Immature natural killer cell (primary cell): ENCODE measurements at regions not wholly inside any gene's neighbourhood (a gene's known extent, or its start where the extent isn't known, plus 50 kb on each side); places are given as distances from the start of the nearest gene placed in this dataset.
"Not testable (repeated sequence)": the region's sequence is repeated elsewhere in the genome, so short reads cannot be mapped to it uniquely, and the experiment has no call there.

Source experiments
- DNase-seq, 3 donors: peaks; one replicate each; pipeline ENCODE4 v3.0.0; 2022; ENCODE audit warnings: mixed read lengths in 1 of 3
- H3K27ac Mint-ChIP-seq, 6 donors: one replicate each; pipeline ENCODE4 v1.8.0; 2020; ENCODE audit warnings: mixed read lengths in 6 of 6, mild to moderate bottlenecking in 5 of 6, inconsistent platforms in 4 of 6, moderate library complexity in 3 of 6
- H3K27me3 Mint-ChIP-seq, 3 donors: one replicate each; pipeline ENCODE4 v1.8.0; 2020 to 2021; ENCODE audit warnings: low read depth in 3 of 3, mild to moderate bottlenecking in 3 of 3, mixed read lengths in 3 of 3, moderate library complexity in 3 of 3, inconsistent platforms in 1 of 3
- H3K36me3 Mint-ChIP-seq, 3 donors: one replicate each; pipeline ENCODE4 v1.8.0; 2020; ENCODE audit warnings: mixed read lengths in 3 of 3, inconsistent platforms in 2 of 3, mild to moderate bottlenecking in 2 of 3
- H3K4me1 Mint-ChIP-seq, 2 donors: one replicate each; pipeline ENCODE4 v1.8.0; 2020; ENCODE audit warnings: inconsistent platforms in 2 of 2, mild to moderate bottlenecking in 2 of 2, mixed read lengths in 2 of 2, moderate library complexity in 1 of 2
- H3K4me3 Mint-ChIP-seq, 5 donors: one replicate each; pipeline ENCODE4 v1.8.0; 2020; ENCODE audit warnings: mild to moderate bottlenecking in 5 of 5, mixed read lengths in 5 of 5, inconsistent platforms in 3 of 5, moderate library complexity in 3 of 5
- H3K9me3 Mint-ChIP-seq, 6 donors: one replicate each; pipeline ENCODE4 v1.8.0; 2020; ENCODE audit warnings: mild to moderate bottlenecking in 6 of 6, mixed read lengths in 6 of 6, inconsistent platforms in 4 of 6, moderate library complexity in 3 of 6

DNA sequence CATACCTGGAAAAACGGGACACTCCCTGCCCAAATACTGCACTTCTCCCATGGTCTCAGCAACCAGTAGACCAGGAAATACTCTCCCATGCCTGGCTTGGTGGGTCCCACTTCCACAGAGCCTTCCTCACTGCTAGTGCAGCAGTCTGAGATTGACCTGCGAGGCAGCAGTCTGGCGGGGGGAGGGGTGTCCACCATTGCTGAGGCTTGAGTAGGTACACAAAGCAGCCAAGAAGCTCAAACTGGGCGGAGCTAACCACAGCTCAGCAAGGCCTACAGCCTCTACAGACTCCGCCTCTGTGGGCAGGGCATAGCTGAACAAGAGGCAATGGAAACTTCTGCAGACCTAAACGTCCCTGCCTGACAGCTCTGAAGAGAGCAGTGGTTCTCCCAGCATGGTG lies 191.5 kb upstream of the FTMT start:
- Mint-ChIP-seq H3K27ac (no peak overlapping the region), H3K4me3 (no peak overlapping the region), H3K4me1 (no peaks in the 10 kb centered on the region), H3K27me3 (no peaks in the 10 kb centered on the region), H3K9me3 (peaks cover 7 to 57% (median 26%) of the 10 kb centered on the region in 6 donors), H3K36me3 (peaks cover 0 to 5% (median 0%) of the 10 kb centered on the region in 3 donors)
- DNase-seq = no peak

DNA sequence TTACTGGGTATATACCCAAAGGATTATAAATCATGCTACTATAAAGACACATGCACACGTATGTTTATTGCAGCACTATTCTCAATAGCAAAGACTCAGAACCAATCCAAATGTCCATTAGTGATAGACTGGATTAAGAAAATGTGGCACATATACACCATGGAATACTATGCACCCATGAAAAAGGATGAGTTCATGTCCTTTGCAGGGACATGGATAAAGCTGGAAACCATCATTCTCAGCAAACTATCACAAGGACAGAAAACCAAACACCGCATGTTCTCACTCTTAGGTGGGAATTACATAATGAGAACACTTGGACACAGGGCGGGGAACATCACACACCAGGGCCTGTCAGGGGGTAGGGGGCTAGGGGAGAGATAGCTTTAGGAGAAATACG lies 186.1 kb upstream of the FTMT start:
- not testable (repeated sequence) for DNase-seq, H3K27ac Mint-ChIP-seq, H3K27me3 Mint-ChIP-seq, H3K36me3 Mint-ChIP-seq, H3K4me3 Mint-ChIP-seq, H3K4me1 Mint-ChIP-seq
- H3K9me3 Mint-ChIP-seq = peaks cover 13 to 61% (median 29%) of the 10 kb centered on the region in 6 donors

DNA sequence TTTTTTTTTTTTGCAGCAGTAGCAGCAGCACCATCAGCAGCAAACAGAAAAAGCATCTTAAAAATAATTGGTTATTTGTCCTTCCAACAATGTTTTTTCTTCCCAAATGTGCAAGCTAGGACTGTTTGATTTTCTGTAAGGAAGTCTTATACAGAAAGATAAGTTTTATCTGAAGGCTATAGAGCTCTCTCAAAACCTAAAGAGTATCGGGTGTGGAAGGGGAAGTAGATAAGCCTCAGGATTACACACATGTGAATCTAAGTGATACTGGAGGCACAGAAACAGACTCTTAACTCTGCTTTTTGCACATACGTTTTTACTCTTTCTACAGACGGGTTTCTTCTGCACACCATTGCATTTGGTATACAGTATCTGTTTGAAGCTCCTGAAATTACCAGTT lies 184.4 kb upstream of the FTMT start:
- no peaks in the 10 kb centered on the region for H3K36me3 Mint-ChIP-seq
- peaks cover 11 to 44% (median 25%) of the 10 kb centered on the region in 6 donors for H3K9me3 Mint-ChIP-seq
- no peaks in the 10 kb centered on the region for H3K4me1 Mint-ChIP-seq
- H3K4me3 Mint-ChIP-seq = no peak overlapping the region
- H3K27me3 Mint-ChIP-seq = peaks cover 0 to 2% (median 0%) of the 10 kb centered on the region in 3 donors
- no peak overlapping the region for H3K27ac Mint-ChIP-seq
- DNase-seq = no peak

DNA sequence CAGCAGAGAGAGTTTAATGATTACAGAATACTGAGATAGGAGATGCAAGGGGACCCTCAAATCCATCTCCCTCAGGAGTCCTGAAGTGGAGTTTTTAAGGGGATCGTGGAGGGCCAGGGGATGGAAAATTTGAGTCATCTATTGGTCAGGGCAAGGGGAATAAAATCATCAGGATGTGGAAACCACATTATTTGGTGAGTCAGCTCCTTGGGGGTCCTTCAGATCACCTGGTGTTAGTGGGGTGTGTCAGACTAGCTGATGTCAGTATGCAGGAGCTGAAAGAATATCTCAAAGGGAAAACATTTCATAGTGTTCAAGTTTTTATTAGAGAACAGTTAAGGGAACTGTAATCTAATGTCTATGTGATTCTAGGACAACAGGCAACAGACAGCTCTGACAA lies 183.0 kb upstream of the FTMT start:
- Mint-ChIP-seq H3K27me3 (peaks cover 0 to 2% (median 0%) of the 10 kb centered on the region in 3 donors), H3K4me1 (no peaks in the 10 kb centered on the region), H3K36me3 (no peaks in the 10 kb centered on the region), H3K27ac (no peak overlapping the region), H3K9me3 (peaks cover 11 to 32% (median 19%) of the 10 kb centered on the region in 6 donors), H3K4me3 (no peak overlapping the region)
- no peak for DNase-seq

DNA sequence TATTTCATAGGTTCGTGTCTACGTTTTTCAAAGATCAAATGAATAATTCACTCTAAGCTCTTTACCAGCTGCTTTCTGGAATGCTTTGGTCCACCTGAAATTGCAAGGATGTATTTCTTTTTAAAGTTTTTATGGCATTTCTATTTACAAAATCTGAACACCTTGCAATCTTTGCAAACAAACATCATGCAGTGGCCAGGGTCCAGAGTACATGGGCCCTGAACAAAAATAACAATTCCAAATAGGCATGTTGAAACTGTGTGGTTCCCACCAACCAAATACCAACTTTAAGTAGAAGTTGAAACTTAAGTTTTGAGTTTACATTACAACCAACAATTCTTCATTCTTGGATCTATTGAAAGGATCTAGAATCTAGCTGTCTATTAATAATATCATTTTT lies 180.1 kb upstream of the FTMT start:
- Mint-ChIP-seq H3K4me3 (no peak overlapping the region), H3K27ac (no peak overlapping the region), H3K9me3 (peaks cover 4 to 28% (median 9%) of the 10 kb centered on the region in 6 donors), H3K36me3 (no peaks in the 10 kb centered on the region), H3K27me3 (peaks cover 0 to 2% (median 0%) of the 10 kb centered on the region in 3 donors), H3K4me1 (no peaks in the 10 kb centered on the region)
- DNase-seq = no peak

DNA sequence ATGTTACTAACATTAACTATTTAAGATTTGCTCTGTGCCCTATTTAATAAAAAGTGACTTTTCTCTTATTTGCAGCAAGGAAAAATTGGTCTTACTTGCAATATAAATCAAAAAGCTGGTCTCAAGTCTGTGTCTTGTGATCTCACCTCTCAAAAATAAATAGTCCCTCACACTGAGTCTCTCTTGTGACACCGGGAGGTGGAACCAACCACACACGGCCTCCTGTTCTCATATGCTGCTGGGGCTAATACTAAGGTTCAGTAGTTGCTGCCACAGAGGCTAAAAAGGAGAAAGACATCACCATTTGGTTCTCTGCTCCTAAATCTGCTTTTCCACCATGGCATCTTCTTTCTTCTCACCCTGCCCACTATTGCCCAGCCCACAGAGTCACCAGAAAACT lies 175.8 kb upstream of the FTMT start:
- no peak overlapping the region for H3K27ac Mint-ChIP-seq
- no peaks in the 10 kb centered on the region for H3K4me1 Mint-ChIP-seq
- DNase-seq = no peak
- no peak overlapping the region for H3K4me3 Mint-ChIP-seq
- no peaks in the 10 kb centered on the region for H3K27me3 Mint-ChIP-seq
- peaks cover 3 to 30% (median 12%) of the 10 kb centered on the region in 6 donors for H3K9me3 Mint-ChIP-seq
- peaks cover 0 to 4% (median 0%) of the 10 kb centered on the region in 3 donors for H3K36me3 Mint-ChIP-seq

DNA sequence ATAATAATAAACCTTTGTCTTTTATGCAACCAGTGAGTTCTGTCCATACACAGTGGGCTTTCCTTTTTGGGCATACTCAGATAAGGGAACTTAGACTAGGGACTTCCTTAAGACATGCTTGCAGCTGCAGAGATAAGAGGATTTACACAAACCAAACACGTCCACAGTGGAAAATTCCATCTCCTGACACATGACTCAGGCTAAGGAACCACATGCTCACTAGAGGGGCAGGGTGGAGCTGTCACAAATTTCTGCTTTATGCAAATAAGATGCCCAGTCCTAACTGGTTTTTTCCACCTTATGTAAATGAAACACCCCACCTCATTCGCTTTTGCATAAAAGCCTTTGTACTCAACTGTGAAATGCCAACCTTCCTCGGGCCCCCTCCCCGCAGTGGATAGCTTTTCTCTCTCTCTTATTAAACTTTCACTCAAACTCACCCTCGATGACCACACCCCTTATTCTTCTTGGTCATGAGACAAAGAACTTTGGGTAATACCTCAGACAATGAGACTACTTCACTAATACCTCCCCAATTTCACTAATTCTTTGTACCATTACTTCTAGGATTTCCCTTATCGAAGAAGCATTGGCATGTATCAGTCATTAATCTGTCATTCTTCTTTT lies 170.3 kb upstream of the FTMT start:
- Mint-ChIP-seq H3K9me3 (peaks cover 7 to 51% (median 20%) of the 10 kb centered on the region in 6 donors), H3K36me3 (peaks cover 0 to 4% (median 0%) of the 10 kb centered on the region in 3 donors), H3K4me3 (no peak overlapping the region), H3K4me1 (no peaks in the 10 kb centered on the region), H3K27ac (no peak overlapping the region), H3K27me3 (no peaks in the 10 kb centered on the region)
- no peak for DNase-seq

DNA sequence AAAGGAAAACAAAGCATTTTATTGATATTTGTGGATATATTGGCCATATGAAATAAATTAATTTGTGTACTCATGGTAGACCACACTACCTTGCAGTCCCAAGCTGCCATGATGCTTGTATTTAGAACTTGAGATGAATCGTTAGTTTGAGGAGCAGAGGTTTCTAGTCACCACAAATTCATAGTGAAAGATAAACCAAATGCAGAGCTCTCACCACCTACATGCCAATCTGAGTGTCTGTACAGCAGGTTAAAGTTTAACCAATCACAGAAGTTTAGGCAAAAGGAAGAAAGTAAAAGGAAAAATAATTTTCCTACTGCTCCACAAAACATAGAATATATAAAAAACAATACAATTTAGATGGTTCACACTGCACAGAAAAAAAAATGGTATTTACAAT lies 163.6 kb upstream of the FTMT start:
- Mint-ChIP-seq H3K4me3 (no peak overlapping the region), H3K27ac (no peak overlapping the region), H3K4me1 (no peaks in the 10 kb centered on the region), H3K27me3 (no peaks in the 10 kb centered on the region), H3K9me3 (peaks cover 8 to 34% (median 14%) of the 10 kb centered on the region in 6 donors), H3K36me3 (no peaks in the 10 kb centered on the region)
- no peak for DNase-seq

DNA sequence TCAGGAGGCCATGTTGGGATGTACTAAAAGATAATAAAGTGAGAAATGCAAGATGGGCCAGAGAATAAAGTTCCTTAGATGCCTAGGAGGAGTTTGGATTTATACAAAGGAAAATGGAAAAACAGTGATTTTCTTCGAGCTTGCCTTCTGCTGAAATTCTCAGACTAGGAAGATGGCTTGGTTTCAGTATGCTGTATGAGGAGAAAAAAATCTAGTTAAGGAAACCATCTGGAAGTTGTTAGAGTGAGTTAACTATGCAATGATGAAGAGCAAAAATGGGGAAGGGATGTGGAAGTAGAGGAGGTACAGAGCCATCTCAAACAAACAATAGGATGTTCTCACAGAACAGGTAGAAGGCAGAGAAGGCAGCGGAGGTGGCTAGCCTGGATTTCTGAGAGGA lies 162.9 kb upstream of the FTMT start:
- Mint-ChIP-seq H3K27ac (no peak overlapping the region), H3K4me3 (no peak overlapping the region)

DNA sequence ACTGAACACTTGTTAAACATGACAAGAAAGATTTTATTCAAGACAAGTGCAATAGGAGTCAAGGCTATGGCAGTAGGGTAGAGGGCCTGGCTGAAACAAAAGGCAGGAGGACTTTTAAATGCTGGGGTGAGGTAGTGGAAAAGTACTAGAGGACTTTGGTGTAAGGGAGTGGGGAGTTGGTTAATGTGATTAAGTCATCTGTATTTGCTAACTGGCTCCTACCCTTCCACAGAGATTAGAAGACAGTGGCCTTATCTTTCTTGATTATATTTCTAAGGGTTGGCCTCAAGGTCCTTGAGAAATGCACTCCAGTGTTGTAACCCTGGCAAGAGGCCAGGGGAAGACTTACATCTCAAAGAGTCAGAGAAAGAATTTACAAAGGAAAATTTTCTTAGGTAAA lies 160.2 kb upstream of the FTMT start:
- H3K27ac Mint-ChIP-seq = no peak overlapping the region
- H3K9me3 Mint-ChIP-seq = peaks cover 4 to 29% (median 14%) of the 10 kb centered on the region in 6 donors
- H3K27me3 Mint-ChIP-seq = no peaks in the 10 kb centered on the region
- no peak overlapping the region for H3K4me3 Mint-ChIP-seq
- DNase-seq = no peak
- no peaks in the 10 kb centered on the region for H3K4me1 Mint-ChIP-seq
- no peaks in the 10 kb centered on the region for H3K36me3 Mint-ChIP-seq

More for the DNA sequence above, 162.9 kb upstream of the FTMT start:
- Mint-ChIP-seq H3K27me3 (no peaks in the 10 kb centered on the region), H3K4me1 (no peaks in the 10 kb centered on the region), H3K9me3 (peaks cover 6 to 34% (median 14%) of the 10 kb centered on the region in 6 donors), H3K36me3 (no peaks in the 10 kb centered on the region)
- no peak for DNase-seq

DNA sequence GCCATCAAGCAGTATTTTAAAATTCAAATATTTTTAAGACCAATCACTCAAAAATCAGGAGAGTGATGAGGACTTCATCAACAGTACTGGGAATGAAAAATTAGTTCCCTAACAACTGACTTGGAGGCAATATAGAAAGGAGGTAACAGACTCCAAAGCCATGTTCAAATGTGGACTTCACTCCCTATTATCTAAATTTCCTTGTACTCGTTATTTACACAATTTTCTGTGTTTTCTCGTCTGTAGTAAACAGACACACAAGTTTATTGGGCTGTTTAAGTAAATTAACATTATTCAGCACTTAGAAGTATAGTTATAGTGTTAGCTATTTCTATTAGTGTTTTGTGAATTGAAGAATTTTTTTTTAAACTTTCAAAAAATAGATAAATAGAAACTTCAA lies 159.5 kb upstream of the FTMT start:
- no peaks in the 10 kb centered on the region for H3K4me1 Mint-ChIP-seq
- DNase-seq = no peak
- no peaks in the 10 kb centered on the region for H3K36me3 Mint-ChIP-seq
- H3K27ac Mint-ChIP-seq = no peak overlapping the region
- H3K27me3 Mint-ChIP-seq = no peaks in the 10 kb centered on the region
- peaks cover 3 to 25% (median 13%) of the 10 kb centered on the region in 6 donors for H3K9me3 Mint-ChIP-seq
- no peak overlapping the region for H3K4me3 Mint-ChIP-seq

DNA sequence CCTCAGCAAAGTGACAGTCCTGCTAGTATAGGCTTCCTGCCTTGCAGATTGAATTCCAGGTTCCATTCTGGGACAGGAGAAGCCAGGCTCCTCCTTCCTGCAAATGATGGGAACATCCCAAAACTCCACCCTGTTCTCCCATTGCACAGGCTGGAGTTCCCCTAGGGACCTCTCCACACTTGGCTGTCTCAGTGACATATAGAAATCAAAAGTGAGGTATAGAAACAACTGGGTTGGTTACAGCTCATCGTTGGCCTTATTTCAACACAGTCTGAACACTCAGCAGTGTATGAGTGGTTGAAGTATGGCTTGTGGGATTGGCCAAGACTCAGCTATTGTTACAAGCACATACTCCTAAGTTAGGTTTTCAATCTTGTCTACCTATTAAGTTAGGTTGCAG lies 157.8 kb upstream of the FTMT start:
- no peak overlapping the region for H3K4me3 Mint-ChIP-seq
- no peak overlapping the region for H3K27ac Mint-ChIP-seq
- peaks cover 5 to 29% (median 9%) of the 10 kb centered on the region in 6 donors for H3K9me3 Mint-ChIP-seq
- H3K36me3 Mint-ChIP-seq = no peaks in the 10 kb centered on the region
- H3K4me1 Mint-ChIP-seq = no peaks in the 10 kb centered on the region
- H3K27me3 Mint-ChIP-seq = no peaks in the 10 kb centered on the region
- no peak for DNase-seq

DNA sequence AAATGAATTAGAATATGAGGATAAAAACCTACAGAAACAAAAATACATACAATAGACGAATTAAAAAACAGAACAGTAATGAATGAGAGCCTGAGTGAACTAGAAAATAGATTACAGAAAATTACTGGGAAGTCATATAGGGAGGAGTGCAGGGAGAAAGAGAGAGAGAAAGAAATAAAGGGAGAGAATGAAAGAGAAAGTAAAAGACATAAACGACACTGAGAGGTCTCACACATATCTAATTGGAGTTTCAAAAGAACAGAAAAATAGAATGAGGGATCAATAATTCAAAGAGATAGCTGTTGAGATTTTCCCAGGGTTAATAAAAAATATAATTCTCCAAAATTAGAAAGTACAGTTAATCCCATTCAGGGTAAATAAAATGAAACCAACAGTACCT lies 156.4 kb upstream of the FTMT start:
- Mint-ChIP-seq H3K36me3 (no peaks in the 10 kb centered on the region), H3K9me3 (peaks cover 3 to 38% (median 9%) of the 10 kb centered on the region in 6 donors), H3K27ac (no peak overlapping the region), H3K27me3 (no peaks in the 10 kb centered on the region), H3K4me1 (no peaks in the 10 kb centered on the region), H3K4me3 (no peak overlapping the region)
- no peak for DNase-seq

DNA sequence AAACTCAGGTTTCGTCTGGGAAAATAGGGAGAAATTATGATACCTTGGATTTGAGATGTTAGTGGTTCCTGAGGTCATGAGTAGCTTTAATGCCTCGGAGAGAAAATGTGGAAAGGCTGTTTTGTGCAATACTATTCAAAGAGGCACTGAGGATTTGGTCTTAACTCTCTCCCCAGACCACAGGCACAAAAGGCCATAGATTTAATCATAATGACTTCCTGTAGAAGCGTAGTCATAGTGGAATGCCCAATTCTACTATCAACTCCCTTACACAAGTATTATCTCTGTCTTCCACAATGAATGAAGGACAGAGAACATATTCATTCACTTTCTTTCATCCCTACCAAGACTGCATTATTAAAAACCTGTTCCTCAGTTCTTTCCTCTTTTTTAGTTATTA lies 153.0 kb upstream of the FTMT start:
- Mint-ChIP-seq H3K36me3 (no peaks in the 10 kb centered on the region), H3K4me3 (no peak overlapping the region), H3K9me3 (peaks cover 5 to 29% (median 9%) of the 10 kb centered on the region in 6 donors), H3K27ac (no peak overlapping the region), H3K4me1 (no peaks in the 10 kb centered on the region), H3K27me3 (no peaks in the 10 kb centered on the region)
- DNase-seq = no peak

DNA sequence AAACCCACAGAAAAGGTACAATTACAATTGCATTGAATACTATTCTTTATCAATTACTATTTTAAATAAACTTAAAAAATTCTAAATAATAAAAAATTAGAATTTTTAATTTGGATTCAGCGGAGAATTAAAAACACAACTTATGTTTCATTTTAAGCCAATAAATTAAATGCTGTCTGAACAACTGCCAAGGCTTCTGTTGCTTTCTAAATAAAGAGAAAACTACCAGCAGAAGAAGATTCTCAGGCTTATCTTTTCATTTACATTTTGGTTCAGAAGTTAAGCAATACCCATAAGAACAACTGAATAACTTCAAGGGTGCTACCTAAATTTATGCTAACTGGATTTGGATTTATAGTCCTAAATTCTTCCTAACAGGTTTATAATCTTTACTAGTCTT lies 150.0 kb upstream of the FTMT start:
- DNase-seq = no peak
- no peak overlapping the region for H3K27ac Mint-ChIP-seq
- H3K27me3 Mint-ChIP-seq = peaks cover 0 to 2% (median 0%) of the 10 kb centered on the region in 3 donors
- H3K4me1 Mint-ChIP-seq = no peaks in the 10 kb centered on the region
- H3K4me3 Mint-ChIP-seq = no peak overlapping the region
- peaks cover 3 to 46% (median 14%) of the 10 kb centered on the region in 6 donors for H3K9me3 Mint-ChIP-seq
- no peaks in the 10 kb centered on the region for H3K36me3 Mint-ChIP-seq
